ENCODE measurements at regions not wholly inside any gene's neighbourhood (a gene's known extent, or its start where the extent isn't known, plus 50 kb on each side); places are given as distances from the start of the nearest gene placed in this dataset.

GRCh38 chr1:232239522-232239921 is 390.4 kb downstream of the SIPA1L2 start:
- no peak for TF ChIP-seq CTCF (IDR thresholded peaks at IDR 0.05; ENCODE audit: insufficient read depth in 1 of 2, low read depth in 1 of 2, low read length in 1 of 2, severe bottlenecking in 1 of 2, unreplicated experiment in 1 of 2)
- Histone ChIP-seq H3K4me1 (no peaks in the 10 kb centered on the region), H3K27me3 (replicated peaks; ENCODE audit: control insufficient read depth, insufficient read depth, low read length) (no peaks in the 10 kb centered on the region), H3K36me3 (ENCODE audit: control insufficient read depth, insufficient read depth, low read length) (no peaks in the 10 kb centered on the region), H3K9me3 (no peaks in the 10 kb centered on the region), H3K4me3 (ENCODE audit: low read depth, low read length) (no peak overlapping the region)
- Mint-ChIP-seq H3K4me3 (ENCODE audit: unreplicated experiment) (no peak overlapping the region), H3K27me3 (ENCODE audit: insufficient read depth, unreplicated experiment) (peaks cover 3% of the 10 kb centered on the region), H3K27ac (ENCODE audit: unreplicated experiment) (no peak overlapping the region), H3K36me3 (ENCODE audit: insufficient read depth, unreplicated experiment) (no peaks in the 10 kb centered on the region), H3K4me1 (ENCODE audit: low read depth, unreplicated experiment) (no peaks in the 10 kb centered on the region), H3K9me3 (ENCODE audit: unreplicated experiment) (no peaks in the 10 kb centered on the region)
- POLR2A ChIA-PET = no interaction called here
- no TSS peak for BruUV-seq (replicated peaks)
- intact Hi-C loops (cut with micrococcal nuclease; ENCODE audit: unreplicated experiment) = no loop called here
- no peak for DNase-seq
- CTCF ChIA-PET = no interaction called here

- no TSS peak for BruUV-seq (replicated peaks)
- Histone ChIP-seq H3K36me3 (ENCODE audit: control insufficient read depth, insufficient read depth, low read length) (no peaks in the 10 kb centered on the region), H3K27me3 (replicated peaks; ENCODE audit: control insufficient read depth, insufficient read depth, low read length) (no peaks in the 10 kb centered on the region), H3K4me3 (ENCODE audit: low read depth, low read length) (no peak overlapping the region), H3K9me3 (no peaks in the 10 kb centered on the region), H3K4me1 (no peaks in the 10 kb centered on the region)
- Mint-ChIP-seq H3K4me1 (ENCODE audit: low read depth, unreplicated experiment) (peaks cover 5% of the 10 kb centered on the region), H3K27me3 (ENCODE audit: insufficient read depth, unreplicated experiment) (peaks cover 6% of the 10 kb centered on the region), H3K4me3 (ENCODE audit: unreplicated experiment) (no peak overlapping the region), H3K9me3 (ENCODE audit: unreplicated experiment) (peaks cover 12% of the 10 kb centered on the region), H3K27ac (ENCODE audit: unreplicated experiment) (no peak overlapping the region), H3K36me3 (ENCODE audit: insufficient read depth, unreplicated experiment) (no peaks in the 10 kb centered on the region)
- ChIA-PET POLR2A (no interaction called here), CTCF (no interaction called here)
- TF ChIP-seq CTCF (IDR thresholded peaks at IDR 0.05; ENCODE audit: insufficient read depth in 1 of 2, low read depth in 1 of 2, low read length in 1 of 2, severe bottlenecking in 1 of 2, unreplicated experiment in 1 of 2) = no peak
- intact Hi-C loops (cut with micrococcal nuclease; ENCODE audit: unreplicated experiment) = no loop called here
- DNase-seq = no peak
Measured at GRCh38 chr1:232238009-232238408, 391.9 kb downstream of the SIPA1L2 start.

GRCh38 chr1:232227306-232227705 is 402.6 kb downstream of the SIPA1L2 start:
- Histone ChIP-seq H3K27me3 (replicated peaks; ENCODE audit: control insufficient read depth, insufficient read depth, low read length) (no peaks in the 10 kb centered on the region), H3K4me1 (no peaks in the 10 kb centered on the region), H3K36me3 (ENCODE audit: control insufficient read depth, insufficient read depth, low read length) (no peaks in the 10 kb centered on the region), H3K4me3 (ENCODE audit: low read depth, low read length) (no peak overlapping the region), H3K9me3 (no peaks in the 10 kb centered on the region)
- no peaks in the 10 kb centered on the region for H3K27me3 Mint-ChIP-seq (ENCODE audit: insufficient read depth, unreplicated experiment)
- no peak for TF ChIP-seq CTCF (IDR thresholded peaks at IDR 0.05; ENCODE audit: insufficient read depth in 1 of 2, low read depth in 1 of 2, low read length in 1 of 2, severe bottlenecking in 1 of 2, unreplicated experiment in 1 of 2)
- no TSS peak for BruUV-seq (replicated peaks)
- H3K27ac Mint-ChIP-seq (ENCODE audit: unreplicated experiment) = no peak overlapping the region
- no peaks in the 10 kb centered on the region for H3K36me3 Mint-ChIP-seq (ENCODE audit: insufficient read depth, unreplicated experiment)
- H3K4me1 Mint-ChIP-seq (ENCODE audit: low read depth, unreplicated experiment) = peaks cover 5% of the 10 kb centered on the region
- H3K9me3 Mint-ChIP-seq (ENCODE audit: unreplicated experiment) = no peaks in the 10 kb centered on the region
- no peak for DNase-seq
- intact Hi-C loops (cut with micrococcal nuclease; ENCODE audit: unreplicated experiment) = no loop called here
- no peak overlapping the region for H3K4me3 Mint-ChIP-seq (ENCODE audit: unreplicated experiment)
- POLR2A ChIA-PET = no interaction called here
- CTCF ChIA-PET = no interaction called here
